Keratinocyte (primary cell): ENCODE measurements at regions not wholly inside any gene's neighbourhood (a gene's known extent, or its start where the extent isn't known, plus 50 kb on each side); places are given as distances from the start of the nearest gene placed in this dataset.

ENCODE experiments used
- DNase-seq: peaks from one replicate; pipeline ENCODE4 v3.0.0-alpha.2; 2011; ENCODE audit warnings: low read depth, missing footprints, low spot score
- FAIRE-seq: peaks from 2 replicates; lab custom pipeline; 2011; peaks lifted over from hg19 to GRCh38; lab: Jason Lieb, UNC
- H2AFZ ChIP-seq: 2 replicates; pipeline ENCODE4 v1.6.0; 2012; ENCODE audit warnings: low read length, control low read depth, inconsistent platforms; ENCODE audit not compliant: control insufficient read depth
- H3K27ac ChIP-seq: 2 replicates; pipeline ENCODE4 v1.5.1; 2011; ENCODE audit warnings: low read length; ENCODE audit not compliant: control insufficient read depth, insufficient read depth
- H3K27me3 ChIP-seq: 3 replicates; pipeline ENCODE4 v1.6.0; 2011; ENCODE audit warnings: low read length; ENCODE audit not compliant: control insufficient read depth, insufficient read depth; ENCODE audit errors: extremely low read depth
- H3K36me3 ChIP-seq, 2 experiments: 2 replicates in 1 of 2; 3 replicates in 1 of 2; pipeline ENCODE4 v1.5.1; 2011; ENCODE audit warnings: low read length in 2 of 2, mild to moderate bottlenecking in 1 of 2; ENCODE audit not compliant: control insufficient read depth in 2 of 2, insufficient read depth in 2 of 2; ENCODE audit errors: extremely low read depth in 1 of 2
- H3K4me1 ChIP-seq: 3 replicates; pipeline ENCODE4 v1.5.1; 2011; ENCODE audit warnings: low read length; ENCODE audit not compliant: control insufficient read depth, insufficient read depth; ENCODE audit errors: extremely low read depth
- H3K4me2 ChIP-seq: 3 replicates; pipeline ENCODE4 v1.6.0; 2011; ENCODE audit warnings: low read depth, low read length; ENCODE audit not compliant: control insufficient read depth, insufficient read depth; ENCODE audit errors: extremely low read depth
- H3K4me3 ChIP-seq, 3 experiments: fragments of 200-600 bp in 1 of 3; sonication (generic) in 1 of 3; 2 replicates in 2 of 3; 3 replicates in 1 of 3; pipeline ENCODE4 v1.5.1; 2011 to 2016; ENCODE audit warnings: low read length in 3 of 3, mild to moderate bottlenecking in 3 of 3, control low read depth in 2 of 3, inconsistent platforms in 1 of 3, low read depth in 1 of 3, mixed read lengths in 1 of 3, mixed run types in 1 of 3, moderate library complexity in 1 of 3; ENCODE audit not compliant: control insufficient read depth in 2 of 3, insufficient read depth in 2 of 3; ENCODE audit errors: extremely low read depth in 1 of 3
- H3K79me2 ChIP-seq: 2 replicates; pipeline ENCODE4 v1.6.0; 2012; ENCODE audit warnings: low read length; ENCODE audit not compliant: control insufficient read depth, insufficient read depth
- H3K9ac ChIP-seq: 3 replicates; pipeline ENCODE4 v1.6.0; 2011; ENCODE audit warnings: low read length; ENCODE audit not compliant: control insufficient read depth, insufficient read depth; ENCODE audit errors: extremely low read depth
- H3K9me1 ChIP-seq: 3 replicates; pipeline ENCODE4 v1.6.0; 2011; ENCODE audit warnings: low read length; ENCODE audit not compliant: control insufficient read depth, insufficient read depth; ENCODE audit errors: extremely low read depth
- H3K9me3 ChIP-seq: 2 replicates; pipeline ENCODE4 v1.5.1; 2012; ENCODE audit warnings: low read depth, low read length; ENCODE audit not compliant: control insufficient read depth
- H4K20me1 ChIP-seq: 3 replicates; pipeline ENCODE4 v1.6.0; 2011; ENCODE audit warnings: low read length; ENCODE audit not compliant: control insufficient read depth, insufficient read depth; ENCODE audit errors: extremely low read depth
- EZH2 ChIP-seq: IDR thresholded peaks from one replicate; pipeline ENCODE4 v1.6.1; 2012; ENCODE audit warnings: inconsistent platforms, mild to moderate bottlenecking, low read length, moderate library complexity
- dilution Hi-C: fragments of 300-500 bp; cut with MboI; formaldehyde crosslinking; loops from one replicate; pipeline ENCODE4 v1.7.0; 2020; ENCODE audit warnings: low sequenced_read_pairs; ENCODE audit not compliant: extremely low pct_ligation_motif_present
- TF ChIP-seq, protein P1 (sequence below), 3 experiments: IDR thresholded peaks in 1 of 3; conservative IDR thresholded peaks in 1 of 3; optimal IDR thresholded peaks in 1 of 3; 2 replicates in 2 of 3; 3 replicates in 1 of 3; pipeline versions ENCODE3 to v1.5.1; 2011; ENCODE audit warnings: low read length in 3 of 3, mild to moderate bottlenecking in 3 of 3, moderate library complexity in 2 of 3, control low read depth in 1 of 3, inconsistent platforms in 1 of 3; ENCODE audit not compliant: insufficient read depth in 2 of 3; ENCODE audit errors: extremely low read depth in 1 of 3

DNA sequence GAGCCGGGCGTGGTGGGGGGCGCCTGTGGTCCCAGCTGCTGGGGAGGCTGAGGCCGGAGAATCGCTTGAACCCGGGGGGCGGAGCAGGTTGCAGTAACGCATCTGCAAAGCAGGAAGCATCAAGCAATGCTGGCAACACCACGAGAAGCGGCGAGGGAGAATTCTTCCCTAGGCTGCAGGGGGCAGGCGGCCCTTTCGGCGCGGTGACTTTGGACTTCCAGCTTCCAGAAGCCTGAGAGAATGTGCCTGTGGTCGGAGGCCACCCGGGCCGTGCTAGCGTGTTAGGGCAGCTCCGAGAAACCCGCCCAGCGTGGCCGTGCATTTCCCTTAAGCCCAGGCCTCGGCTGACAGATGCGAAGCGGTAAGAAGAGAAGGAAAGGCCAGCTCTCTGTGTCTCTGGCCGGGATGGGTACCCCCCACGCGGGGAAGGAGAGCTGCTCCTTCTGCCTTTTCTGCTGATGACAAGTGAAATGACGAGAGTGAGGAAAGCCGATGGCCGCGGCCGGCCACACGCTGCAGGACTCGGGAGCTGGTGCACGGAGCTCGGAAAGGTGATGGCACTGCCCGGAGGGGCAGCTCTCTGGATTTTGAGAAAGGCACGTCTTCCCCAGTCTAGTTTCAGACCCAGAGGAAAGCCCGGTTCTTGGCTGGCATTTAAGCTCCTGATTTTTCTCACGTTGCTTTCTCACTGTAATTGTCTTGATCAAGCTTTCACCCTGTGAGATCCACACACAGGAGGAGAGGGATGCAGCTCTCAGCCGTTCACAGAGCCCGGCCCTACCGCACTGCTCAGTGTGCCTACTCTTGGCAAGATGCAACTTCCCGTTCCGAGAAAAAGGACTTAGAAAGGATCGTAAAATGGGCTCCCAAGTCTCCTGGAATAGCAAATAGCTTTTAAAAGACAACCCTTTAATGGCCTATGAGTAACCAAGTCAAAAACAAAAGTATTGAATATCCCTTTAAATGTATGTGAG is 68.3 kb upstream of the EXOC2 start:
- Histone ChIP-seq H3K9me3 (no peaks in the 10 kb centered on the region), H3K4me2 (no peak overlapping the region), H4K20me1 (no peaks in the 10 kb centered on the region), H3K9me1 (no peaks in the 10 kb centered on the region), H3K4me3 (no peak overlapping the region), H3K79me2 (no peaks in the 10 kb centered on the region), H3K27me3 (no peaks in the 10 kb centered on the region), H3K9ac (no peak overlapping the region), H3K4me1 (no peaks in the 10 kb centered on the region), H3K27ac (no peak overlapping the region), H3K36me3 (no peaks in the 10 kb centered on the region), H2AFZ (no peak overlapping the region)
- dilution Hi-C loops = loop anchor here (25.0 kb wide), 1 partner anchor 601 kb away; no protein-coding TSS in a partner anchor
- TF ChIP-seq EZH2 = no peak
- TF ChIP-seq, protein P1, sequence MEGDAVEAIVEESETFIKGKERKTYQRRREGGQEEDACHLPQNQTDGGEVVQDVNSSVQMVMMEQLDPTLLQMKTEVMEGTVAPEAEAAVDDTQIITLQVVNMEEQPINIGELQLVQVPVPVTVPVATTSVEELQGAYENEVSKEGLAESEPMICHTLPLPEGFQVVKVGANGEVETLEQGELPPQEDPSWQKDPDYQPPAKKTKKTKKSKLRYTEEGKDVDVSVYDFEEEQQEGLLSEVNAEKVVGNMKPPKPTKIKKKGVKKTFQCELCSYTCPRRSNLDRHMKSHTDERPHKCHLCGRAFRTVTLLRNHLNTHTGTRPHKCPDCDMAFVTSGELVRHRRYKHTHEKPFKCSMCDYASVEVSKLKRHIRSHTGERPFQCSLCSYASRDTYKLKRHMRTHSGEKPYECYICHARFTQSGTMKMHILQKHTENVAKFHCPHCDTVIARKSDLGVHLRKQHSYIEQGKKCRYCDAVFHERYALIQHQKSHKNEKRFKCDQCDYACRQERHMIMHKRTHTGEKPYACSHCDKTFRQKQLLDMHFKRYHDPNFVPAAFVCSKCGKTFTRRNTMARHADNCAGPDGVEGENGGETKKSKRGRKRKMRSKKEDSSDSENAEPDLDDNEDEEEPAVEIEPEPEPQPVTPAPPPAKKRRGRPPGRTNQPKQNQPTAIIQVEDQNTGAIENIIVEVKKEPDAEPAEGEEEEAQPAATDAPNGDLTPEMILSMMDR (optimal IDR thresholded peaks at IDR 0.05 in 1 of 3, IDR thresholded peaks at IDR 0.05 in 1 of 3, conservative IDR thresholded peaks at IDR 0.05 in 1 of 3; ENCODE audit: extremely low read depth in 1 of 3, insufficient read depth in 2 of 3, low read length in 3 of 3) = no peak
- FAIRE-seq = no peak
- DNase-seq = no peak

DNA sequence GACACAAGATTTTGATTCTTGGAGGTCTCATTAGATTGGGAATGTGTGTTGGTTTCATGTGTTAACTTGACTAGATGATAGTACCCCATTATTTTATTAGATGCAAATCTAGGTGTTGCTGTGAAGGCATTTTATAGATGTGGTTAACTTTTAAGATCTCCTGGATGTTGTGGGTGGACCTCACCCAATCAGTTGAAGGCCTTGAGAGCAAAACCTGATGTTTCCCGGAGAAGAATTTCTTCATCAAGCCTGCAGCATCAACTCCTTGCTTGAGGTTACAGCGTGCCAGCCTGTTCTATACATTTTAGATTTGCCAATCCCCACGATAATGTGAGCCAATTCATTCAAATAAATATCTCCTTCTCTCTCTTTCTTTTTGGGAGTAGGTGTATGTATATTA is 66.8 kb upstream of the EXOC2 start:
- H2AFZ ChIP-seq = no peak overlapping the region
- dilution Hi-C loops = loop anchor here (25.0 kb wide), 1 partner anchor 603 kb away; no protein-coding TSS in a partner anchor
- DNase-seq (no peak), FAIRE-seq (no peak)
- H3K27ac ChIP-seq = no peak overlapping the region
- no peaks in the 10 kb centered on the region for H3K36me3 ChIP-seq
- TF ChIP-seq, protein P1 (optimal IDR thresholded peaks at IDR 0.05 in 1 of 3, IDR thresholded peaks at IDR 0.05 in 1 of 3, conservative IDR thresholded peaks at IDR 0.05 in 1 of 3; ENCODE audit: extremely low read depth in 1 of 3, insufficient read depth in 2 of 3, low read length in 3 of 3) = no peak
- no peak for TF ChIP-seq EZH2
- no peaks in the 10 kb centered on the region for H3K9me1 ChIP-seq
- no peak overlapping the region for H3K4me3 ChIP-seq
- H4K20me1 ChIP-seq = no peaks in the 10 kb centered on the region
- H3K4me2 ChIP-seq = no peak overlapping the region
- no peaks in the 10 kb centered on the region for H3K9me3 ChIP-seq
- no peaks in the 10 kb centered on the region for H3K27me3 ChIP-seq
- H3K4me1 ChIP-seq = no peaks in the 10 kb centered on the region
- H3K9ac ChIP-seq = no peak overlapping the region
- H3K79me2 ChIP-seq = no peaks in the 10 kb centered on the region
